IPS DF 4.7 (cell line): ENCODE measurements at regions not wholly inside any gene's neighbourhood (a gene's known extent, or its start where the extent isn't known, plus 50 kb on each side); places are given as distances from the start of the nearest gene placed in this dataset.
"Not testable (repeated sequence)": the region's sequence is repeated elsewhere in the genome, so short reads cannot be mapped to it uniquely, and the experiment has no call there.

ENCODE experiments used
- DNase-seq: peaks from one replicate; pipeline ENCODE4 v3.0.0-alpha.2; 2013; ENCODE audit warnings: low spot score; ENCODE audit errors: extremely low read depth

DNA sequence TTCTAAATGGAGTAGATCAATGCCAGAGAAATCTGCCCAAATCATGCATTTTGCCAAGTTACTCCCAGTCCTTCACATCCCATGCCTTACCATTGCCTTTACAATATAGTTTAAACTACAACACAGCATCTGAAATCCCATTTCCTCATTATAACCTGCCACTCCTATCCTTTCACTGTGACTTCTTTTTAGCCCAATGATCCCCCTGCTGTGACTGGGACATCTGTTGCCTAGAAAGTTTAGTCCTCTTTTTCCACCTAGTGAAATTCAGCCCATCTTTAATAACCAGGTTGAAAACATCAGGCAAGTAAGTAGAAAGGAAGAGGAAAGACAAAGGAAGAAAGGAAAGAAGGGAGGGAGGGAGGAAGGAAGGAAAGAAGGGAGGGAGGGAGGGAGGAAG lies 627.9 kb upstream of the ZNF385D start:
- DNase-seq: no peak

DNA sequence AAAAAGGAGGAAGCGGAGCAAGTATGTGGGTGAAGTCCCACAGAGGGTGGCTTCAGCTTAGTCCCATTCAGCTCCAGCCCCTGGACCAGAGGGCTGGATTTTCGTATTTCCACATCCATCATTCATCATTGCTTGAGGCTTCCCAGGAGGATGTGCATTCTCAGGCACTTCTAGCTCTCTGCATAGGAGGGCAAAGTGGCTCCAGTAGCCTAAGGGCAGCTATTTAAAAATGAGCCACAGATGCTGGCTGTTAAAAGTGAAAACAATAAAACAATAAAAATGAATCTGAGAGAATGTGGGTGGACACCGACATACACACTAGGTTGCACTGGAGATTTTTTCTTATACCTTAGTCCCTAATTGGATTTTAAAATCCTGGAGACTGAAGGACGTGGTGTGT lies 629.2 kb upstream of the ZNF385D start:
- DNase-seq: no peak

DNA sequence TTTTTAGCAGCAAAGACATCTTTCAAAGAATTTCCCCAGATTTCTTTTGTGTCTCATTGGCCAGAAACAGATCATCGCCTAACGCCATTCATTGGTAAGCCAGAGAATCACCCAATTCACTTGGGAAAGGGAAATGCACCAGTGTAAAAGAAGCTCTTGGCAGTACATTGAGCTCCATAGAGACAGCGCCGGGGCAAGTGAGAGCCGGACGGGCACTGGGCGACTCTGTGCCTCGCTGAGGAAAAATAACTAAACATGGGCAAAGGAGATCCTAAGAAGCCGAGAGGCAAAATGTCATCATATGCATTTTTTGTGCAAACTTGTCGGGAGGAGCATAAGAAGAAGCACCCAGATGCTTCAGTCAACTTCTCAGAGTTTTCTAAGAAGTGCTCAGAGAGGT lies 630.6 kb upstream of the ZNF385D start:
- not testable (repeated sequence) for DNase-seq

DNA sequence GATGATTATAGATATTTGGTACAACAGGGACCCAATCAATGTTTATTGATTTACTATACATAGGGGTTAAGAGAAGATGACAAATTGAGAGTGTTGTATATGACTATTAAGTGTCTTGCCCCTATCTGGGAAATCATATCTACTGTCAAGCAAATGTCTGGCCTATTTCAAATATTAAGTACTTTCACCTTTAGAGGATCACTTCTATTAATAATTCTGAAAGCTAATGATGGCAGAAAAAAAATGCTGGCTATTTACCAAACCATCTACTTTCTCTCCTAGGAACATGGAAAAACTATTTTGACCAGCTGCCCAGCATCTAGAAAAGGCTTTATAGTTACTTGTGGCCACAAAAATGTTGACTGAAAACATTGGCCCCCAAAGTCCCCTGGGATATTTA lies 632.3 kb upstream of the ZNF385D start:
- DNase-seq: no peak

DNA sequence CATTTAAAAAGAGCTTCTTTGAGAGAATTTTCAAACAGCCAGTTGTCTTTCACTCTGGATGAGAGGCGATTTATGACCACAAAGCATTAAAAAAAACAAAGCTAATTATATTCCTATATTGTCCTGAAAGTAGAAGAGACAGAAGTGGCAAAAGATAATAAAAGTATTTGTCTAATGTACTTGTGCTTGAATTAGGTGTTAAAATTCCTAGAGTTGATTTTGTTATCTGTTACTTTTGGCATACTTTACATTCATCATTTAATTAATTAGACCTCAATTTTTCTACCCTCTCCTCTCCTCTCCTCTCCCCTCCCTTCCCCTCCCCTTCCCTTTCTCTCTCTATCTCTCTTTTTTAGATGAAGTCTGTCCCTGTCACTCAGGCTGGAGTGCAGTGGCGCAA lies 635.1 kb upstream of the ZNF385D start:
- DNase-seq: no peak

DNA sequence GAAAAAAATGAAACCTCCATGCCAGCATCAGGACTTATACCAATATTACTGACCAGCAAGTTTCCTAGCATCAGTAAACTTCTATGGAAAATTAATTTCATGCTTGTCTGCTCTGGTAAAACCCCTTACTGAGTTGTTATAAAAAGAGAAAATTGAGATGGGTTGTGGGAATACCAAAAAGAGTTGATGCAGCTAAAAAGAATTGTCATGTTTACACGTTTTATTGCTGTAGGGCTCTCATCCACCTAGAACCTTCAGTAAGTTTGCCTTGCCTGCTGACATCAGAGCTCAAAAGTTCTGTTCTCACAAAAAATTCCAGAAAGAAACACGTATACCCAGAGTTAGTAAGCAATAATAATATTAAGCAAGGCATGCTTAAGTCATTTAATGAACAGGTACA lies 641.3 kb upstream of the ZNF385D start:
- DNase-seq: no peak

DNA sequence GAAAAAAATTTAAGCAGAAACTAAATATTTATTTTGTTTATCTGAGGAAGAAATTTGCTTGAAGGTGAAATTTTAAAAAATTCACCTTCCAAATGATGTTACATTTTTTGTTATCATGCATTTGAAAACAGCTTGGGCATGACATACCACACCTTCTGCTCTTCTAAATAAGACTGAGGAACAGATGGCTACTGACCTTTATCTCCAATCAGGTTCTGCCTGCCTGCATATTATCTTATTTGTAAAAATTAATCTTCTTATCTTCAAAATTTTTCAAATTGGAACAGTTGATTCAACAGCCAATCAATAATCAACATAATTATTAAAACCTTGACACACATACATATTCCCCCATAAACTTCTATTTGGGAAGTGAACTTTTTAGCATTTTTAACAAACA lies 641.8 kb upstream of the ZNF385D start:
- no peak for DNase-seq

DNA sequence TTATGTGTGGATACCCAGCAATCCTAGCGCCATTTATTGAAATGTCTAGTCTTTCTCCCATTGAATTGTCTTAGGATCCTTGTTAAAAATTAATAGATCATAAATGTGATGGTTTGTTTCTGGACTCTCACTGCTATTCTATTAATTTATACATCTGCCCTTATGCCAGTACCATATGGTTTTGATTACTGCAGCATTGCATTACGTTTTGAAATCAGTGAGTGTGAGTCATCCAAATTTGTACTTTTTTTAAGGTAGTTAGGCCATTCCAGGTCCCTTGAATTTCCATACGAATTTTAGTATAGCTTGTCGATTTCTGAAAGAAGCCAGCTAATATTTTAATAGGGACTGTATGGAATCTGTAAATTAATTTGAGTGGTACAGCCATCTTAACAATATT lies 648.6 kb upstream of the ZNF385D start:
- no peak for DNase-seq

DNA sequence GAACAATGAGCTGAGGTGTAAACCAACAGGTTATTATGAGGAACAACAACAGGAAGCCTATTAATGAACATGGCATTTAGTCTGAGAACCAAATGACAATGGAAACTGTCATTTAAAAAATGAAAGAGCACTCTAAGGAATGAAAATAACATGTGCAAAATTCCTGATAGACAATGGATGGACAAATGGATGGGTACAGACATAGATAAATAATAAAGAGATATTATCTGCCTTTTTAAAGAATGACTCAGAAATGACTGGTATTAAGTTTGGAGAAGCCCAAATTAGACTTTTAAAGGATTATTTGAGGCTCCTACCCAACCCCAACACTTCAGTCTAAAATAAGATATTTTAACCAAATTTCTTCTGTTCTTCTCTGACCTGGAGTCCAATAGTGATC lies 650.5 kb upstream of the ZNF385D start:
- no peak for DNase-seq

DNA sequence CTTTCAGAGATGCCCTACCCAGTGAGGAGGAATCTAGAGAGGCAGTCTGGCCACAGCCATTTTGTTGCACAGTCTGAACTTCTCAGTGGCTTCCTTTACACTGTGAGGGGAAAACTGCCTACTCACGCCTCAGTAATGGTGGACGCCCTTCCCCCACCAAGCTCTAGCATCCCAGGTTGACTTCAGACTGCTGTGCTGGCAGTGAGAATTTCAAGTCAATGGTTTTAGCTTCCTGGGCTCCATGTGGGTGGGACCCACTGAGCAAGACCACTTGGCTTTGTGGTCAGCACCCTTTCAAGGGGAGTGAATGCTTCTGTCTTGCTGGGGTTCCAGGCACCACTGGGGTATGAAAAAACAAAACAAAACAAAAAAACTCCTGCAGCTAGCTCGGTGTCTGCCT lies 663.2 kb upstream of the ZNF385D start:
- DNase-seq: no peak

DNA sequence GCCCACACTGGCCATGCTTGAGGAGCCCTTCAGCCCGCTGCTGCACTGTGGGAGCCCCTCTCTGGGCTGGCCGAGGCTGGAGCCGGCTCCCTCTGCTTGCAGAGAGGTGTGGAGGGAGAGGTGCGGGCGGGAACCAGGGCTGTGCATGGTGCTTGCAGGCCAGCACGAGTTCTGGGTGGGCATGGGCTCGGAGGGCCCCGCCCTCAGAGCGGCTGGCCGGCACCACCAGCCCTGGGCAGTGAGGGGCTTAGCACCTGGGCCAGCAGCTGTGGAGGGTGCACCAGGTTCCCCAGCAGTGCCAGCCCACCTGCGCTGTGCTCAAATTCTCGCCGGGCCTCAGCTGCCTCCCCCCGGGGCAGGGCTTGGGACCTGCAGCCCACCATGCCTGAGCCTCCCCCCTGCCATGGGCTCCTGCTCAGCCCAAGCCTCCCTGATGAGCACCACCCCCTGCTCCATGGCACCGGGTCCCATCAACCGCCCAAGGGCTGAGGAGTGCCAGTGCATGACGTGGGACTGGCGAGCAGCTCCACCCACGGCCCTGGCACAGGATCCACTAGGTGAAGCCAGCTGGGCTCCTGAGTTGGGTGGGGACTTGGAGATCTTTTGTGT lies 665.9 kb upstream of the ZNF385D start:
- not testable (repeated sequence) for DNase-seq

DNA sequence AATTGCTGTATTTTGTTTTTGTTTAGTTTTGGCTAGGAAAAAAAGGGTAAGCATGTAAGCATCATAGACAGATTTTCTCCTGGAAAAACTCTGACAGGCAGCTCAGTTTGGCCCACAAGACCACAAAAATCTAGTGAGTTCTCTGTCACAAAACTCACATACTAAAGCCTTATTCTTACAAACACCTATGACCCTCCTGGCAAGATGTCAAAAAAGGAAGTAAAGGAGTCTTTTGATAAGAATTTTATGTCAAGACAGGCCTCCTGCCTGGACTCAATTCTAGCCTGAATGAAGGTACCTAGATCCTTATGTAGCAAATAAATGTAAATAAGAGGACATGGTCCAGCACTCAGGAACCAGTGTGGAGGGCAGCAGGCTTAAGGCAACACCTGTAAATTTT lies 668.3 kb upstream of the ZNF385D start:
- DNase-seq: no peak

DNA sequence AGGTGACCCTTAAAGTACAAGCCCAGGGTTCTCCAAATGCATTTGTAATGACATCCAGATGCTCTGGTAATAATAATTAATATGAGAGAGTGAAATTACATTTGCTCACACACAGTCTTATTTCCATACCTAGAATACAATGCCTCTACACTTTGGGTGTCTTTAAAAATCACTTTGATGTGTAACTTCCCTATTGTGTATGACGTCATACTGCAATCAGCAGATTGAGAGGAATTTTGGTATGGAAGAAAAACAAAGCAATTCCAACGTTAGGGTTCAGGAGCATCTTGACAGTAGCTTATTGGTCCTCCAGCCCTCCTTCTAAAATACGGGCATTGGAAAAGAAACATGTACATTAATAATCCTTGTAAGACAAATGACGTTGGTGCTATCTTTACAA lies 670.6 kb upstream of the ZNF385D start:
- DNase-seq: no peak

DNA sequence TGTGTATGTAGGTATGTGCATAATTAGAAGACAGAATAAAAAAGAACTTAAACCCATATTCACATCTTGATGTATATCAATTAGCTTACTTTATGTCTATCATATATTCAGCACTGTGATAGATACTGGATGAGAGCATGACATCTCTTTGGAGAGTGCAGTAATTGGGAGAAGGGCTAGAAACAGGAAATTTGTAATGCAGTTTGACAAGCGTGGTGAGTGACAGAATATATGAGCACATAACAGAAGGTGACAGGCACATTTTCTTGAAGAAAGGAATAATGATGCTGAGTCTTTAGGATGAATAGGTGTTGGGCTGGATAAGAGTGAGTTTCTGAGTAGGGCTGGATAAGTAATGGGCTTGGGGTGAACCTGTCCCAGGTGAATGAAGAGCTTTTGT lies 680.3 kb upstream of the ZNF385D start:
- no peak for DNase-seq

DNA sequence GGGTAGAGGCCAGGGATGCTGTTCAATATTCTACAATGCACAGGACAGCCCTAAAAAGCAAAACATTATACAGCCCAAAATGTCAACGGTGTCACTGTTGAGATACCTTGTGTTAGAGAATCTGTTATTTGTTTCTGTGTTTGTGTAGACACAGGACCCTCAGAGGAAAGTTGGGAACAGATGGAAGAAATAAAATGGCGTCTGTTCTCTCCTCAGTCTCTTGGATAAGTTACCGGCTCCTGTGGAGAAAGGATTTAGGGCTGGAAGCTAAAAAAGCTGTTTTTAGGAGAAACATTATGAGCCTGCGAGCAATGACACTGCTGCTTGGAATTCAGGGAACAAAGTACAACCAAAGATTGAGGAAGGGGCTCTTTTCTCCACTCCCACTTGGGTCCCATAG lies 688.6 kb upstream of the ZNF385D start:
- DNase-seq: no peak

DNA sequence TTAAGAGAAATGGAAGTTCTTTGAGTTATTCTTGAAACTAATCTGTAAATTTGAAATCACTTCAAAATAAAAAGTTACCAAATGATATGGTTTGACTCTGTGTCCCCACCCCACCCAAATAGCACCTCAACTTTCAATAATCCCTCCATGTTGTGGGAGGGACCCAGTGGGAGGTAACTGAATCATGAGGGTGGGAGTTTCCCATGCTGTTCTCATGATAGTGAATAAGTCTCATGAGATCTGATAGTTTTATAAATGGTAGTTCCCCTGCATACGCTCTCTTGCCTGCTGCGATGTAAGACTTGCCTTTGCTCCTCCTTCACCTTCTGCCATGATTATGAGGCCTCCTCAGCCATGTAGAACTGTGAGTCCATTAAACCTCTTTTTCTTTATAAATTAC lies 690.7 kb upstream of the ZNF385D start:
- no peak for DNase-seq

DNA sequence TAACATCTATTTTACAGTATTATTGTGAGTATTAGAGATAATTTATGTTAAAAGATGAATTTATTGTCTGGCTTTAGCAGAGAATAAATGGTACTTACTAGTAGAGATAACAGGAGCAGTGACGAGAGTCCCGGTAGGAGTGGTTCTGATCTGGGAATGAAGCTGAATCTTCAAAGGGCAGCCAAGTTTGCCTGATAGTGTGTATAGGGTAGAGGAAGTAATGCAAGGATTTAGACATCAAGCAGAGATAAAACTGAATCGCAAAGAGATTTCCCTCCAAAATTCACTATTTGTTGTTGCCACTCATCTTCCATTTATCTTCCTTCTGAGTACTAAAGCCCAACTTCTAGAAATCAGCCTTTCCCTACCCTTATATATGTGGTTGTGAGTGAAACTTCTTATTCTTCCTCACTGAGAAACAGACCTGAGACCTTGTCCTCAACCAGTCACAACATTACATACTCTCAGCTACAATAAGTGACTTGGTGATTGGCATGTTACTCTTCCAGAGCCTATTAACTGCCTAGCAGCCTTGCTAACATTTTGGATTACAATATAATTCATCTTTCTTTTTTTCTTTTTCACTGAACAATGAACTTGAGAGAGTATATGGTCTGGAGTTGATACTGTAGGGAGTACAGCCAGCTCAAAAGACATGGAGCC lies 692.7 kb upstream of the ZNF385D start:
- no peak for DNase-seq

DNA sequence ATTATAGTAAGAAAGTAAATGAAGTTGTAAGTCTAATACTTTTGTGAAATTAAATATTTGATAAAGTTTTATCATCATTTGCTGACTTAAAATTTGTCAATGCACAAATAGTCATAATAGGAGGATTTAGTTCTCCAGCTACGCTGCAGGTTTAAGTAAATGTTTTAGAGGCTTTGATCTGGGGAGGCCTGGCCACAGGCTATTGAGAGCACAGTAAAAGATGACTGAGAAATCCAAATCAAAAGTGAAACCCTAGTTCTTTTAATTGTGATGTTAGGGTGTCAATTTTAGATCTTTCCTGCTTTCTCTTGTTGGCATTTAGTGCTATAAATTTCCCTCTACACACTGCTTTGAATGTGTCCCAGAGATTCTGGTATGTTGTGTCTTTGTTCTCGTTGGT lies 694.3 kb upstream of the ZNF385D start:
- not testable (repeated sequence) for DNase-seq

DNA sequence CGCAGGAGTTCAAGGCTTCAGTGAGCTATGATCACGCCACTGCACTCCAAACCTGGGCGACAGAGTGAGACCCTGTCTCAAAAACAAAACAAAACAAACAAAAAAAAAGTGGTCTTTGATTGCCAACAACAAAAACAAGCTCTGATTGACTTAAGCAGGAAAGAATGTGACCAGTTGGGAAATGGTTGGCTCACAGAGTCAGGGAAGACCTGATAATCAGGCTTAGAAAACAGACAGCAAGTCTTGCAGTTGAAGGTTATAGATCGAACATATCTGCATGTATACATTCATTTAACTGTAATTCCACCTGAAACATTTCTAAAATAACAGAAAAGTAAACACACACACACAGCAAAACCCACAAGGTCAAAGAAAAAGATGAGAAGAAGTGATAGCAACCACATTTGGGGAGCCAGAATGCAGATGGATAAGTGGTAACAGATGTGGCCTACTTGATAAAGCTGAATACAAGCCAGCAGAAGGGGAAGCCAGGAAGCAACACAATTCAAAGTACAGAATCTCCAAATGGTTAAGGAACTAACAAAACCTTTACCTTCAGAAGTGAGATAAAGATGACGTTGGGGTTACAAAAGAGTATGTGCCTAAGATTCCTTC lies 699.9 kb upstream of the ZNF385D start:
- DNase-seq: no peak

DNA sequence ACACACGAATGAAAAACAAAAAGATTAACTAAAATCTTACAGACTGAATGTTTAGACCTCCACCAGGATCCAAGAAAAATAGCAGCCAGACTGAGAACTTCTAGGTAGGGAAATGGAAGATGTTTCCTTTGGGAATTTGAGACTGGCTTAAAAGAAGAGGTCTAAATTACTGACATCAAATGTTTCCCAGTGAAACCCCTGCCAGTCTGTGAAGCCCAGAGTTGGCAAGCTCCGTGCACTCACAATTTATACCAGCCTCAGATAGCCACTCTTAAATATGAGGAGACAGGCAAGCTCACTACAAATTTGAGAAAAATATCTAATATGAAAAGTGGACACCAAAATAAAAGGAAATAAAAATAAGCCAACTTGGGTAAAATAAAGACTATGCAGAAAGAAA lies 700.5 kb upstream of the ZNF385D start:
- no peak for DNase-seq

DNA sequence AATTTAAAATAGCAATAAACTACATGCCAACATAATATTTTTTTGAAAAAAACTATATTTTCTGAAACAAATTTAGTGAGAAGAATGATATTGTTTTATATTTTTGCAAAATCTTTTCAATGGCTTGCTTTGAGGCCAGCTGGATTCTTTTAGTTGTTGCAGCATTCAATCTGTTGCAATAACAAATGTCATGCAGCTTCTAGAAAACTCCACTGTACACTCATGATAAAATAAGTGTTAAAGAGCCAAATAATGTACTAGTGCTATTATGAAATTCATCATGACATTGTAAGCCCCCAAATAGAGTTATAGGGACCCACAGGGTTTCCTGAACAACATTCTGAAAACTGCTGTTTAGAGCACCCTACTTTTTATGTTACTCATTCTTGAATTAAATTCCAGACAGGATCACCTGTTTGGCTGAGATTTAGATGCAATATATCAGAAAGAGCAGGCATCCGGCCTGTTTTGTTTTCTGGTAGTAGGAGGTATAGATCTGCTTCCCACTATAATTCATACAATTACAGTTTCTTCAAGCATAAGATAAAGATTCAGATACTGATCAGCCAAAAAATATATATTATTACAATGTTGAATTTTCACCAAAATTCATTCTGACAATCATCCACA lies 703.0 kb upstream of the ZNF385D start:
- no peak for DNase-seq

DNA sequence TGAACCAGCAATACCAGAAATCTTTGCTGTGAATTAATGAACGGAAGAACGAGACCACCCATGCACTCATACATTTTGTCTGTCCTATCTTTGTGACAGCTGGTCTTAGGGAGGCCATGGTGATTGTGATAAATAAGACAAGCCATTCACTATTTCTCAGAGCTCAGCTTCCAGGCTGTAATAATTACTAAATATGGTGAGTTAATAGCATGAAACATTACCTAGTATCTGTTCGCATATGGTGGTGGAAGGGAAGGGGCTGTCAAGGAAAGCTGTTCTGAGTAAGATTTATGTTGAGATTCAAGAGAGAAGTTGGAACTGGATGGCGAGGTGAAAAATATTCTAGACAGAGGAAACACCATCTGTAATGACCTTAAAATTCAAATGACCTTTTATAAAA lies 719.0 kb upstream of the ZNF385D start:
- no peak for DNase-seq

DNA sequence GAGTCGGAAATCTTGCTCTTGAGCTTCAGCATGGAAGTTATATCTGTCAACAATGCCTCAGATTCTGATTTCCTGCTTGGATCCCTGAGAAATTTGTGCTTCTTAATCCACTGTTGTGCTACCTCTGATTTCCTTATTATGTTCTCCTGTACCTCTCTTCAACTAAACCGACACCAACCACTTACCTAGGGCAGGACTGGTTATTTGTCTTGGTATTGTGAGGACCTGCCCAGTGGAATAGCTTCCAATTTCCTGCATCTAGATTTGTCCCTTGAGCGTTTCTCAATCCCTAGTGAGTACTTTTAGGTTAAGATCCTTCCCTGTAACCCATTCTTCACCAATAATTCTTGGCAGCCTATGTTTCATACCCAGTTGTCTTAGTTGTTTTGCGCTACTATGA lies 720.5 kb upstream of the ZNF385D start:
- DNase-seq: no peak
